ENCODE measurements at regions not wholly inside any gene's neighbourhood (a gene's known extent, or its start where the extent isn't known, plus 50 kb on each side); places are given as distances from the start of the nearest gene placed in this dataset.

DNA sequence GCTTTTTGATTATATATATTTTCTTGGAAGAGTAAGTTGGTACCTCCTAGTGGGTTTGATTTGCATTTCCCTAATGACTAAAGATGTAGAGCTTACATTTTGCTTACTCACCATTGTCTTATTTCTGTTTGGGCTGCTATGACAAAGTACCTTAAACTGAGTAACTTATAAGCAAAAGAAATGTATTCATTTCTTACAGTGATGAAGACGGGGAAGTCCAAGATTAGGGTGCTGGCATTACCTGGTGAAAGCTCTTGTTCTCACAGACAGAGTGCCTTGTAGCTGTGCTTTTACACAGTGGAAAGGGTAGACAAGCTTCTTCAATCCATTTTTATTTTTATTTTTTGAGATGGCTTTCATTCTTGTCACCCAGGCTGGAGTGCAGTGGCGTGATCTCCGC, 229.2 kb upstream of the AGA start:
- DNase-seq = no peak
- ATAC-seq (ENCODE audit: poor library complexity) = no peak
- intact Hi-C loops (cut with DNase I) = no loop called here

- ATAC-seq (ENCODE audit: poor library complexity) (no peak), DNase-seq (no peak)
- intact Hi-C loops (cut with DNase I) = no loop called here
Observed at GRCh38 chr4:177671845-177672244, 229.6 kb upstream of the AGA start.

- intact Hi-C loops (cut with DNase I) = no loop called here
- ATAC-seq (ENCODE audit: poor library complexity) = no peak
- no peak for DNase-seq
Observed at GRCh38 chr4:177673985-177674489, 231.8 kb upstream of the AGA start.

- DNase-seq = no peak
- ATAC-seq (ENCODE audit: poor library complexity) = no peak
- intact Hi-C loops (cut with DNase I) = no loop called here
Observed at GRCh38 chr4:177680308-177680707, 238.1 kb upstream of the AGA start.

DNA sequence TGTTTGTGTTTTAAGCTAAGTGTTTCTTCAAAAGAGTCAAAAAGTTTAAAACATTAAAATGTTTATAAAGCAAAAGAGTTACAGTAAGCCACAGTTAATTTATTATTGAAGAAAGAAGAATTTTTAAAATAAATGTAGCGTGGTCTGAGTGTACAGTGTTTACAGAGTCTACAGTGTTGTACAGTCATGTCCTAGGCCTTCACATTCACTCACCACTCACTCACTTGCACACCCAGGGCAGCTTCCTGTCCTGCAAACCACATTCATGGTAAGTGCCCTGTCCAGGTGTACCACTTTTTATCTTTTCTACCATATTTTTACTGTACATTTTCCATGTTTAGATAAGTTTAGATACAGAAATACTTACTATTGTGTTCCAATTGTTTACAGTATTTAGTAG, 239.7 kb upstream of the AGA start:
- DNase-seq (no peak), ATAC-seq (ENCODE audit: poor library complexity) (no peak)
- intact Hi-C loops (cut with DNase I) = no loop called here

- intact Hi-C loops (cut with DNase I) = no loop called here
- DNase-seq (no peak), ATAC-seq (ENCODE audit: poor library complexity) (no peak)
Observed at GRCh38 chr4:177687117-177687516, 244.9 kb upstream of the AGA start.

GRCh38 chr4:177692907-177693306, 250.7 kb upstream of the AGA start:
- intact Hi-C loops (cut with DNase I) = no loop called here
- no peak for ATAC-seq (ENCODE audit: poor library complexity)
- DNase-seq = no peak

DNA sequence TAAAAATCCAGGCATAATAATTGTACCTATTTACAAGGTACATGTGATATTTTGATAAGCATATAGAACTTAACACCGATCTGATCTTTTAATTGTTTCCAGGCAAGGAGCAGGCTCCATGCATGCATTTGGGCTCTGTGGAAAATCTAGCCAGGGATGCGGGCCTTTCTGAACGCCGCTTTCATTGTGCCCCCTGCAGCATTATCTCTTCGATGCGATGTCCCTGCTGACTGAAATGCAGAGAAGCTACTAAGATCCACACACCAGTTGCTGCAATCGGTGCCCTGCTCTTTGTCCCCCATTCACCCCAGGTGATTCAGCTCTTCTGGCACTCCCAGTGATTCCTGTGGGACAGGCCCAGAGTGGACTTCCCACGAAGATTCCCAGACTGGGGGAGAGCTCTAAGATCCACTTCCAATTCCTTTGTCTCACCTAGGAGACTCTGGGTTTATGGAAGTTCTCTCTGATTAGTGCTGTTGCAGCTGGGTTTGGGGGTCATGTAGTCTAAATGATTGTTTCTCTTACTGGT, 254.3 kb upstream of the AGA start:
- DNase-seq (no peak), ATAC-seq (ENCODE audit: poor library complexity) (no peak)
- intact Hi-C loops (cut with DNase I) = no loop called here

DNA sequence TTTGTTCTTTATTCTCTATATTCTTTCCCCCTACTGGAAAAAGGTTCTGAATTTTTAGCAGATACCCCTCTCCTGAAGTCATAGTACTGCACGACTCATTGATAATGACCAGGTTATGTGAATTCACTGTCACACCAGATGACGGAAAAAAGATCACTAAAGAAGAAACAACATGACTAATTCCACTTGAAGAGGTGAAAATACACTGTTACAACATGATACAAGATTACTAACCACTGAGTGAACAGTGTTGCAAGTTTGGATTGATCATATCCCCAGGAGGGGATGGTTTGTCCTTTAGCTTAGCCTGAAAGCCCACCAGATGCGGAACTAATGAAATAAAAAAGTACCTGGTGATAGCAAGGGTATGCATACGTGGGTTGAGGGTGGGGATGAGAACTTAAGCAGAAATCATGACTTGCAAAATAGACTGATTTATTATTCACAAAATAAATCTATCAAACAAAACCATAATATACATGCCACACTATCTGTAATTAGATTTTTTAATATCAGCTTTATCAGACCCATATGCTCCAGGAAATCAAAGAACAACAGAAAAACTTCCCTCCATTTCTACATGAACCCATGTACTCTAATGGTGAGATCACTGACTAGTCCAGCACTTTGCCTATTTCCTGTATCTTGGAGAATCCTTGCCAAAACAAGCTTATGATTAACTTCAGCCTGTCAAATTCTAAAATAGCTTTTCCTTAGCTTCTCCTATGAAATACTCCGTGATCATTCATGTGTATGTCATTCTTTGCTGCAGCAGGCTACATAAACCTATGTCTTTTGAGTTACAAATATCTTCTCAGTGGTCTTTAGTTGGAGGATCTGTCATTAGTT, 257.4 kb upstream of the AGA start:
- no peak for ATAC-seq (ENCODE audit: poor library complexity)
- no peak for DNase-seq
- intact Hi-C loops (cut with DNase I) = no loop called here

- ATAC-seq (ENCODE audit: poor library complexity) (no peak), DNase-seq (no peak)
- intact Hi-C loops (cut with DNase I) = no loop called here
Observed at GRCh38 chr4:177706916-177707315, 264.7 kb upstream of the AGA start.

DNA sequence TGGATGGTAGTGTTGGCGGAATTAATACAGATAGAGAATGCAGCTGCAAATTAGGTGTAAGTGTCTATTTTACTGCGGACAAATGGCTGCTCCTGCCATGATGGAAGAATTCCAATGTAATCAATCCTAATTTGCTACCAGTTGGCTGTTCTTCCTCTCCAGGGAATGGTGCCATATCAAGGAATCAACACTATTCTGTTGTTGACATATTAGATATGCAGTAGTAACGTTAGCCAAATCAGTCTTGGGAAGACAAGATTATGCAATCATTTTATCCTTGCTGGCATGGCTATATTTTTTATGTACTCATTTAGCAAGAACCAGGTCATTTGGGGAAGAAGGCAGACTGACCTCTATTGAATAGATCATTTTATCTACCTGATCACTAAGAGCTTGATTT, 271.2 kb upstream of the AGA start:
- intact Hi-C loops (cut with DNase I) = no loop called here
- DNase-seq = no peak
- ATAC-seq (ENCODE audit: poor library complexity) = no peak

DNA sequence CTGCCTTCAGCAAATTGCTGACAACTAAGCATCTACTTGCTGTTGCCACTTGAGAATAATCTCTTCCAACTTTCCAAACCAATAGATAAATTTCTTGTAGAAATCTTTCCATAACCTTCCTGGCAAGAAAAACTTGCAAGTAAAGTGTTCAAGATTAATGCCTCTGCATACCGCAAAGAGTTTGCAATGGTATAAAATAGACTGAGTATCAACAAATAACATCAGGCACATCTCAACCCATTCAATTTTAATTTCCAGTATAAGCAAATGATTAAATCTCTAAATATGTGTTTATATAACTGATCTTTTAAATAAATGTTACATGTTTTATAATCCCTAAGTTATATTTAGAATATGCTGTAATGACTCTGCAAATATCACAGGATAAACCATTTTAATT, 275.2 kb upstream of the AGA start:
- intact Hi-C loops (cut with DNase I) = no loop called here
- ATAC-seq (ENCODE audit: poor library complexity) (no peak), DNase-seq (no peak)

DNA sequence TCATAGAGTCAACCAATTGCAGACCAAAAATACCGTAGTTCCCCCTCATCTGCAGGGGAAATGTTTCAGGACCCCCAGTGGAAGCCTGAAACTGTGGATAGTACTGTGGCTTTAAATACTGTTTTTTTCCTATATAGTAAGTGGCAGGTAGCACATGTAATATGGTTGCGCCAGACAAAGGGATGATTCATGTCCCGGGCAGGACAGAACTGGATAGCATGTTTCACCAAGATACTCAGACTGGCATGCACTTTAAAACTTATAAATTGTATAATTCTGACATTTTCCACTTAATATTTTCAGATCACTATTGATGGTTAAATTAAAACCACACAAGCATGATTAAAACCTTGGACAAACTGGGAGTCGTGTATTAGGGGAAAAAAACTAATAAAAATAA, 276.3 kb upstream of the AGA start:
- DNase-seq (no peak), ATAC-seq (ENCODE audit: poor library complexity) (no peak)
- intact Hi-C loops (cut with DNase I) = no loop called here

DNA sequence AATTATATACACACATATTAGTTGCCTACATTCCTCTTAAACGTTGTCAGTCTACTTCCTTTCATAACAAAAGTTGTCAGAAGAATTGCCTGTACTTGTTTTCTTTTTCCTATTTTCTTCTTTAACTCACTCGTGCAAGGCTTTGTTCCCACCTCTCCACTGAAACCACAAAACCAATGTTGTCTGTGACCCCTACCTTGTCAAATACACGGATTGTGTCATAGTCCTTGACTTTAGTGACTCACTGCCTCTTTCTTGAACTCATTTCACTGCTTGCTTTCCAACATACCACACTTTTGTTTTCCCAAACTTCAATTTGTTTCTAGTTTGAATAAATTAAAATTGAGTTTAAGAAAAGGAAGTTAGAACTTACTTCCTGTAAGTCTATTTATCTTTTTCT, 283.9 kb upstream of the AGA start:
- DNase-seq (no peak), ATAC-seq (ENCODE audit: poor library complexity) (no peak)
- intact Hi-C loops (cut with DNase I) = no loop called here

GRCh38 chr4:177728361-177729152, 286.3 kb upstream of the AGA start:
- DNase-seq = no peak

GRCh38 chr4:177729681-177730080, 287.4 kb upstream of the AGA start:
- intact Hi-C loops (cut with DNase I) = no loop called here
- ATAC-seq (ENCODE audit: poor library complexity) (no peak), DNase-seq (no peak)

More at GRCh38 chr4:177728361-177729152, 286.3 kb upstream of the AGA start:
- ATAC-seq (ENCODE audit: poor library complexity) = no peak
- intact Hi-C loops (cut with DNase I) = no loop called here

- DNase-seq (no peak), ATAC-seq (ENCODE audit: poor library complexity) (no peak)
- intact Hi-C loops (cut with DNase I) = no loop called here
Observed at GRCh38 chr4:177737387-177737940, 295.2 kb upstream of the AGA start.

DNA sequence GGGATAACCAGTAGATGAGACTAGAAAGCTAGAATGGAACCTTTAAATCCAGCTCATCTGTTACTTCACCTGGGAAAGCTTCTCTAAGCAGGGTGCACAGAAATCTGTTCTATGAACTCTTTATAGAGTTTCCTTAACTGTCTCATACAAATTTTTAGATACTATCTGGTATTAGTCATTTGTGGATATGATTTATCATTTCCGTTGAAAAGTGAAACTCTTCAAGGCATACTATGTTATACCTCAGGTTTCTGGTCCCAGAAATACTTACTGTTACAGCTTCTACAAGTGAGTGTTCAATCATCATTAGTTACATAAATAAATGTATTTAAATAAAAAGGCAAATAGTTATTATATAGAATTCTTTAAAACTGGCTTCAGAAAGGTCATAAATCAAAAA, 298.3 kb upstream of the AGA start:
- no peak for ATAC-seq (ENCODE audit: poor library complexity)
- intact Hi-C loops (cut with DNase I) = no loop called here

GRCh38 chr4:177759729-177760128, 317.5 kb upstream of the AGA start:
- DNase-seq (no peak), ATAC-seq (ENCODE audit: poor library complexity) (no peak)
- intact Hi-C loops (cut with DNase I) = no loop called here

More for the DNA sequence above, 298.3 kb upstream of the AGA start:
- no peak for DNase-seq

Data from Right ventricle myocardium superior (tissue), 1 donor.